ENCODE measurements at regions not wholly inside any gene's neighbourhood (a gene's known extent, or its start where the extent isn't known, plus 50 kb on each side); places are given as distances from the start of the nearest gene placed in this dataset.

DNA sequence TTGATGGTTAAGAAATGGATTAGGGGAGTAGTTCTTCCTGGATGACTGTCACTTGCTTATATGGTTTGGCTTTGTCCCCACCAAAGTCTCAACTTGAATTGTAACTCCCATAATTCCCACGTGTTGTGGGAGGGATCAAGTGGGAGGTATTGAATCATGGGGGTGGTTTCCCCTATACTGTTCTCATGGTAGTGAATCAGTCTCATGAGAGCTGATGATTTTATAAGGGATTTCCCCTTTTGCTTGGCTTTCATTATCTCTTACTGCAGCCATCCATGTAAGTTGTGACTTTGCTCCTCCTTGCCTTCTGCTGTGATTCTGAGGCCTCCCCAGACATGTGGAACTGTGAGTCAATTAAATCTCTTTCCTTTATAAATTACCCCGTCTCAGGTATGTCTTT lies 1621.1 kb downstream of the MRPL39 start:
- no peak for TF ChIP-seq CTCF (IDR thresholded peaks at IDR 0.05; ENCODE audit: low read depth, low read length)
- no peak for TF ChIP-seq EZH2phosphoT487 (IDR thresholded peaks at IDR 0.05; ENCODE audit: low read depth)

Data from OCI-LY3 (cell line).